GM19438 (cell line): ENCODE measurements at regions not wholly inside any gene's neighbourhood (a gene's known extent, or its start where the extent isn't known, plus 50 kb on each side); places are given as distances from the start of the nearest gene placed in this dataset.

Experiments used
- ATAC-seq: cut with Tn5 transposase; IDR thresholded peaks from one replicate; pipeline ENCODE4 v1.9.1; 2021; ENCODE audit warnings: low read depth; ENCODE audit not compliant: unreplicated experiment

DNA sequence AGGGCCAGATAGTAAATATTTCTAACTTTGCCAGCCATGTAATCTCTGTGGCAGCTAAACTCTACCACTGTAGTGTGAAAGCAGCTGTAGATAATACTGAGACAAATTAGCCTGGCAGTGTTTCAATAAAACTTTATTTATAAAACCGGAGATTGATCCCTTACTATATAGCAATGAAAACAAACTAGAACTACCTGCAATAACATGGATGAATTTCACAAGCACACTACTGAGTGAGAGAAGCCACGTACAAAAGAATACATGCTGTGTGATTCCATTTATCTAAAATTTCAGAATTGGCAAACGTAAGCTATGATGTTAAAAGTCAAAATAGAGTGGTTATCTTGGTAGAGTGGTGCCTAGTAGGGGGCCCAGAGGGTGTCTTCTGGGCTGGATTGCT is 198.7 kb upstream of the SGK1 start:
- no peak for ATAC-seq

DNA sequence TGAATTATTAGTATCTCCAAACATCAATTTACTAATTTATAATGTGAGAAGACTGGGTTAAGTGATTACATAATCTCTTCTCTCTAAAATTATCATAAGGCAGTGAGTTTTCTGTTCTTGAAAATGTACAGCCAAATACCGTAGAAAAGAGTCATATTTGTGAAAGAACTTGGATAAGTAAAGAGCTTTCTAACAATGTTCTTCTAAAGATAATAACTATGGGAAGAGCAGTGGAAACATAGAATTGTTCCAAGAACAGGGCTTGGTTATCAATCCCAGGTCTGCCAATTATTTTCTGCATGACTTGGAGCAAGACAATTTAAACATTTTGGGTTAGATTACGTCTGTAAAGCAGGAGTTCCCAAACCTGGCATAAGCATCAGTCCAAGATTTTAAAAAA is 198.1 kb upstream of the SGK1 start:
- ATAC-seq: no peak

DNA sequence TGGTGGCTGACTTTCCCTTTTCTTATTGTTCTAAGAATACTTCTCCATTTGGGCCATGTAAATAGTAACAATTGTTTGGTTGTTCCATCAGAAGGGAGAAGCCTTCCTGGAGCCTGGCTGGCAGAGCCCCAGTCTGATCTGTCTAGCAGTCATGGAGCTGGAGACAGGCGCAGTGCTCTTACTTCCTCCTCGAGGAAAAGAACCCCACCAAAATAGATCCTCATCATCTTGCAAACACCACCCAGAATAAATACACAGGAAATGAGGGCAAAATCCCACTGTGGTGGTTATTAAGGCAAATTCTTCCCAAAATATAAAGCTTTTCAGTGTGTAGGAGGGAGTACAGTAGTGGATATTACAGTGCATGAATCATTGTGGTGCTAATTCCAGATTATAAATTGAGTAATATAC is 195.1 kb upstream of the SGK1 start:
- no peak for ATAC-seq

DNA sequence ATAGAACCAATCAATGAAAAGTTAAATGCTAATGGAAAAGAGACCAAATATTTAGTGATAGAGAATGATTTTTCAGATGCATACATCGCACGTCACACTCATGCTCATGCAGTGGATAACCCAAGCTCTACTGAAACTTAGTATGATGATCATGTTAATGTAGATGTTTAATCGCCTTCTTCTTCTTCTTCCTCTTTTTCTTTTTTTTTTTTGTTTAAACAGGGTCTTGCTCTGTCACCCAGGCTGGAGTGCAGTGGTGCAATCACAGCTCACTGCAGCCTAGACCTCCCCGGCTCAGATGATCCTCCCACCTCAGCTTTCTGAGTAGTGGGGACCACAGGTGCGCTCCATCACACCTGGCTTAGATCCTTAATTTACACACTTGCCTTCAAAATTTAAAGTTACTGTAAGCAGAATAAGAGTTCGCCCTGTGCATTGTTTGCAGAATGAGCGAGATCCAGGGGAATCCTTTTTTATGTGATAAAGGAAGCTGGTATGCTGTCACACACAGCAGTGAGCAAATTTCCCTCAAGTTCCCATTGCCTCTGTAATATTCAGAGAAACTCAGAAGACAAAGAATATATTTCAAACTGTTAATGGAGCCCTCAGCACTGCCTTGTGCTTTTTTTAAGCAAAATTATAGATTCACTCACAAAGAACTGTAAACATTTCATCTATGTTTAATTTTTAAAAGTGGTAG is 194.2 kb upstream of the SGK1 start:
- no peak for ATAC-seq

DNA sequence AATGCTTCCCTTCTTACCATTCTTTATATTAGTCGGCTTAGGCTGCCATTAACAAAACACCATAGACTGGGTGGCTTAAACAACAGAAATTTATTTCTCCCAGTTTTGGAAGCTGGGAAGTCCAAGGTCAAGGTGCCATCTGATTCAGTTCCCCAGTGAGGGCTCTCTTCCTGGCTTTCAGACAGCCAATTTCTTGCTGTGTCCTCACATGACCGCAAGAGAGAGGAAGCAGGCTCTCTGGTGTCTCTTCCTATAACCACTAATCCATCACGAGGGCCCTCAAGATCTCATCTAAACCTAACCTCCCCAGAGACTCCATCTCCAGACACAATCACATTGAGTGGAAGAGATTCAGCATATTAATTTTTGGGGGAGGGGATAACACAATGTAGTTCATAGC is 193.0 kb upstream of the SGK1 start:
- ATAC-seq: no peak

DNA sequence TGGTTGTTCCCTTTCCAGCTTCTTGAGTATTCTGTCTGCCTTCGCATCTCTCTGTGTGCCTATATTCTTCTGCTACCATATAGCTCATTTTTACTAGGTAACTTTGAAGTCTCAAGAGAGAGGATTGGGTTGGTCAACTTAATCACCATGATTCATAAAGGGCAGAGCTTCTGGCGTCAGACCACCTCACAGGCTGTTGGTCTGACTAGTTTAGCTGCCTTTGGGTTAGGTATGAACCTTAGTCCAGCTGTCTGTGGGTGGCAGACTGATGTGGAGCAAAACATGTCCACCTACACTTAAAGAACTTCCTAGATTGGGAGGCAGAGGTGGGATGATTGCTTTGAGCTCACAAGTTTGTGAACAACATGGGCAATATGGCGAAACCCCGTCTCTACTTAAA is 192.2 kb upstream of the SGK1 start:
- no peak for ATAC-seq

DNA sequence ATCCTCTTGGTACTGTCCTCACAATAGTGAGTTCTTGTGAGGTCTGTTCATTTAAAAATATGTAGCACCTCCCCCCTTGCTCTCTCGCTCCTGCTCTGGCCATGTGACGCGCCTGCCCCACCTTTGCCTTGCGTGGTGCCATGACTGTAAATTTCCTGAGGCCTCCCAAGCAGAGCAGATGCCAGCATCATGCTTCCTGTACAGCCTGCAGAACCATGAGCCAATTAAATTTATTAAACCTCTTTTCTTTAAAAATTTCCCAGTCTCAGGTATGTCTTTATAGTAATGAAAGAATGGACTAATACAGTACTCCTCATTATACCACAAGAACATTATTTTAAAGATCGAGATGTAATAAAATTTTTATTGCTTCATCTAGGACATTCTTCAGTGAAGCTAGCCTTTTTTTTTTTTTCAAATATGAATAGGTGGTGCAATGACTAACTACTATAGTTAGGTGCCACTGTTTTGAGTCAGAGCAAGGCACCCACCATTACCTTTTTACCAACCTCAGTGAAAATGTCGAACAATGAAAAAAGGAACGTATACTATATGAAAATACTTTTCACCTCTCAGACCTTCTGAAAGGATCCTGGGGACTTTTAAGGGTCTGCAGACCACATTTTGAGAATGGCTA is 191.1 kb upstream of the SGK1 start:
- ATAC-seq: no peak

DNA sequence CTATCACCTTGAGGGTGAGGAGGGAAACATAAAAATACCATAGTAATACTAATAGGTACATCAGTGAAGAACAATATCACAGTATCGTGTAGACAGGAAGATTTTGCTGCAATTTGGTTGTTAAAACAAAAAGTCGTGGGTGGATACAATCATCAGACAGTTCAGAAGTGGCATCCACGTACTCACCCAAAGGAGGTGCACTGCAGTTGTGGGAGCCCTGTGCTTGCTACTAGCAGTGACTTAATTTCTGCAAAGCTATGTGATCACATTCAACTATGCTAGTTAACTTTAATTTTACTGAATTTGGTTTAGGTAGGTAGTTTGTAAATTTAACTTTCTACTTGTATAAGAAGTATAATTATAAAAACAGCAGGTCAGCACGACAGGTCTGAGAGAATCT is 188.2 kb upstream of the SGK1 start:
- no peak for ATAC-seq

DNA sequence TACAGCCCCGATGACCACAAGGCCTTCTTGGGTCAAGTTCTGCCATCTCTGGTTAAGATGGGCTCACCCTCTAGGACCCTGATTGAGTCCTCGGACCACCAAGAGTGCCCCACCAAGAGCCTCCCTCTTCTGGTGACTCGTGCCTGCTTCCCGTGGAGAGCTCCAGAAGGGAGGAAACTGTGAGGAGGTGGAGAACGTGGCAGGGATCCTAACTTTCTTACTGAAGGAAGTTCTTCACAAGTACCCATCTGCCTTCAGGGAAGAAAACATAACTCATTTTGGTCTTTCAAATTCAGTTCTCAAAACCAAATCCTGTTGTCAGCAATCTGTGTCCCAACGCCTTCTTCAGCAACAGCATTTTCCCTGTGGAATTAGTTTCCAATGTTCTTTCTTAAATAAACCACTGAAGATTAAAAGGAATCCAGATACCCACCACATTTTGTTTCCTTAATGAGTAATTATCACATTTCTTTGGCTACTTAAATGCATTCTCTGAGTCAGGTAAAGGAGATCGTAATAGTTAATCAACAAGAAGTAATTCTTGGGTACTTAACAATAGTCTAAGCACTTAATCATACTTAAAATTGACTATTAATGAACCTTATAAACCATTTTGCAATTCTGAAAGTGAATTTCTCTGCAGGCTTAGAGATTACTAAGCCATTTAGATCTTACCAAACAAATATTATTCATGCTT is 185.8 kb upstream of the SGK1 start:
- ATAC-seq: no peak

DNA sequence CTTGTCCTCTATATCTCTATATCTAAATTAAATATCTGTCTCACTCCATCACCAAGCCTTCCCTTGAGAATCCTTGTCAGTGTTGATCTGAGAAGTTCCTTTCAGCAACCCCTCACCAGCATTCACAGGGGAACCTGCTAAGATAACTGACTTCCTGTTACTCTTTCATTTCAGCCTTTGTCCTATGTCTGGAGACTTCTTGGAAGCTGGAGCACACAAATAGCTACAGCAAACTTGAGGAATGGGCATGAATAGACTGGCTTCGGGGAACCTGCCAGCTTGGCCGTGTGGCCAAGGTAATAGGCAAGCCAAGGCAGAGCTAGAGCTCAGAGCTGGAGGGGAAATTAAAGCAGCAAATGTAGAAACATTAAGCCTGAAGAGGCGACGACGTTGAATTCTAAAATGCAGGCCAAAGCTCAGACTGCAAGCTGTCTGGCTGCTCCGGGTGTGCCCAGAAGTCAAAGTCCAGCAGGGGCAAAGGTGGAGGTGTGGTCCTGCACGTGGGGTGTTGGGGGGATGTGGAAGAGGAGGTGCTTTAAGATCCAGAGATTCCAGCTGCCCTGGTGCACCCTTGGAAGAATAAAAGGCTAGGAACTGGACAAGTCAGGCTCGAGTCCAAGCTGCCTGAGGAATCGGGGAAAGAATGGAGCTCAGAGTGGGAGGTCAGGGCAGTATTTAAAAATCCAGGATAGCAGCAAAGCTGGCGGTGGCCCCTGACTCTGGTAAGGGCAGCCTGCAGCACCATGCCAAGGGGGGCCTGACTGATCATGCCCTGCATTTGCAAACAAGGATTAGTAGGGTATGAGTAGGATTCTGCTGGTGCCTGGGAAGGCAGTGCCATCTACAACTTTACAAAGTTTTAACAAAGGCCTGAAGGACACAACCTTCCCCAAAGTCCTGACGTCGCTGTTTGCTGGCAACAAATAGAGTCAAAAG is 185.0 kb upstream of the SGK1 start:
- ATAC-seq: no peak

DNA sequence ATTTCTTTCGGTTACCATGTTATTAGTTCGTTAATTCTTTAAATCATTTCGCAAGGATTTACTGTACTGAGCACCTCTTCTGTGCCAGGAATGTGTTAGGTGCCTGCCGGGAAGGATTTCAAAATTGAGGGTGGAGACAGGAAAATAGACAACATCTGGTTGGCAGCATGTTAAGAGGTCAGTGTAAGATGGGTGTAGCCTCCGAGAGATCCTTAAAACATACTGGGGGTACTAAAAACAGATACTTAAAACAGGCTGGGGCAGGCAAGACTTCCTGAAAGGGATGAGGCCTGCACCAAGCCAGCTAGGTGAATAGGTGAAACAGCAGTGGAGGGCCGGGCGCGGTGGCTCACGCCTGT is 178.0 kb upstream of the SGK1 start:
- no peak for ATAC-seq

DNA sequence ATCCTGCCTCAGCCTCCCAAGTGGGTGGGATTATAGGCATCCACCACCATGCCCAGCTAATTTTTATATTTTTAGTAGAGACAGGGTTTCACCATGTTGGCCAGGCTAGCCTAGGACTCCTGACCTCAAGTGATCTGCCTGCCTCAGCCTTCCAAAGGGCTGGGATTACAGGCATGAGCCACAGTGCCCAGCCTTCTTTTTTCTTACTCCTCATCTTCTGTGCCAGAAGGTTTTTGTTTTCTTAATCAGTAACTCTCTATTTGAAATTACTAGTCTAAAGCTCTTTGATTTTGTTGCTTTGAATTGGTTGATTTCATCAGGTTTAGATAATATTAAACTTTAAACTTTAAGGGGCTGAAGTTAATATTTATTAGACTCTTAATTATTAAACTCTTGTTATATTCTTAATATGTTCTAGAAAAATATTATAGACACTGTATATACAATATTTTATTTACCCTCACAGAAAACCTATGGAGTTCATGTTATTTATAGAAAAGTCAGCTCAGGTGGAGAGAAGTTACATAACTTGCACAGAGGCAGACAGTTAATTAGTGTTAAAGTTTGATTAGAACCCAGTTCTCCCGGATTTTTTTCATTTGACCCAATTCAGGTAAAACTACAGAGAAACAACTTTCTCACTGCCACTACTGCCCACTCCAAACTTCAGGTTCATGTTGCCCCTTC is 177.4 kb upstream of the SGK1 start:
- no peak for ATAC-seq

DNA sequence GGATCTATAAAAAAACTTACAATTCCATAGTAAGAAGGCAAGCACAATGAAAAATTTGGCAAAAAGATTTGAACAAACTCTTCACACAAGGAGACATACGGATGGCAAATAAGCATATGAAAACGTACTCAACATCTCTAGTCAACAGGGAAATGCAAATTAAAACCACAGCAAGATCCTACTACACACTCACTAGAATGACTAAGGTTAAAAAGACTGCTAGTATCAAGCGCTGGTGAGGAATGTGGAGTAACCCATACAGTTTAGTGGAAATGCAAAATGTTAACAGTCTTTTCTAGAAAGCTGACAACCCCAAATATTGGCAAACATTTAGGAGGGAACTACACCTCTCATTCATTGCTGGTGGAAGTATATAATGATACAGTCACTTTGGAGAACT is 175.9 kb upstream of the SGK1 start:
- ATAC-seq: no peak

DNA sequence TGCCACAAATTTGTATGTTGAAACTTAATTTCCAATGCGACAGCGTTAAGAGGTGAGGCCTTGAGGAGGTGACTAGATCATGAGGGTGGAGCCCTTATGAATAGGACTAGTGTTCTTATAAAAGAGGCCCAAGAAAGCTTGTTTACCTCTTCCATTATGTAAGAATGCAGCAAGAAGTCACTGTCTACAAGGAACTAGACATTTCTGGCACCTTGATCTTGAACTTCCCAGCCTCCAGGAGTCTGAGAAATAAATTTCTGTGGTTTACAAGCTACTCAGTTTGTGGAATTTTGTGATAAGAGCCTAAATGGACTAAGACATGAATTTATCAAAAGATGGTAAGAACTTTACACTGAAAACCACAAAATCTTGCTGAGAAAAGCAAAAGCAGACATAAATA is 173.6 kb upstream of the SGK1 start:
- ATAC-seq: no peak

DNA sequence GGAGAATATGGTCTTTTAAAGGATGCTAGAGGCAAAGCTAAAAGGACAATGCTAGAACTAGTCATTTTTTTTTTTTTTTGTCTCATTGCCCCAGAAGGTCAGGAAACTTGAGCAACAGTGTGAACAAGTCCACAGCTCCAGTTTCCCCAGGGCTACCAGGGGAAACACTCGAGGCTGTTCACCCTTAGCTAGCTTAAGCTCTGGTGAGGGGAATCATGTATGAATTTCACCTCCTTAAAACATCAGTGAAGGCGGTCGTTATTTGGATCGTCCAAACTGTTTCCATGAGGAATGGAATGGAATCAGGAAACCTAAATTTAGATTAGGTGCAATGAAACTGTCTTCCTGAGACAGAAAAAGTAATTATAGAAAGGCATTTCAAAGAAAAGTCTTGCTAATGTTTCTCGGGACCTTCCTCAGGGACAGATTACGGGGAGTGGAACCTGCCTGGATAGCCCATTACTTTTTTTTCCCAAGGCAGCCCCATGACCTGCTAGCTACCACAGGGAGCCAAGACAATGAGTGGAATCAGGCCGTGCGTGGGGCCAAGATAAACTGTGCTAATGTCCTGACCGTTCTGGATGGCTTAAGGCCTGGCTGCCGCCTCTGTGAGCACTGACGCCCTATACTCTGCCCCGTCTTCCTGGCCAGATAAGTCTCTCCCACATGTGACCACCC is 164.8 kb upstream of the SGK1 start:
- ATAC-seq: no peak

DNA sequence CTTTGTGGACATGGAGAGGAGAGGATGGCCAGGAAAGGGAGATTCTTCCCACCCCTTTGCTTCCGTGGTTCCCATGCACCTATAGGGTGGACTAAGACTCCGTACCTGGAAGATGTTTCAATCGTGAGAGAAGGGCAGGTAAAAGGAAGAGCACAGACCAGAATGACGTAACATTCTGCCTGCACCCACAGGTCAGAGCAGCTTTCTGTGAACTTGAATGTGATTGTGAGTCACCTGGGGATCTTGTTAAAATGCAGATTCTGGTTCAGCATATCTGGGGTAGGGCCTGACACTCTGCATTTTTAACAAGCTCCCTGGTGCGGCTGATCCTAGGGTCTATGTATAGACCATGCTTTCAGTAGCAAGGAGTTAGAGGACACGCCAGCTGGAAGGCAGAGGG is 164.1 kb upstream of the SGK1 start:
- ATAC-seq: no peak

DNA sequence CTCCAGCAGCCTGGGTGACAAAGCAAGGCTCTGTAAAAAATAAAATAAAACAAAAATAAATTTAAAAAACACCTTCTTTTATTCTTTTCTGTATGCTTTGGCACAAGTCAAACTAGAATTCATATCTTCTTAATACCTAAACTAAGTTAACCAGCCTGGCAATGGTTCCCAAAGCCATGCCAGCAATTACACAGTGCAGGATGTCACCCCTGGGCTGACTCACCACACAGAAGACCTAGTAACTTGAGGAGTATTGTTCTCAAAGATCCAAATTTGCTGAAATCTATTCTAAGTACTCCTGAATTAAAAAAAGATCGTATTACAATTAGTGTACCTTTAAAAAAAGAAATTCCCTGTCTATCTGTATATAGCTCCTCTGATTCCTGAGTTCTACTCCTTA is 162.7 kb upstream of the SGK1 start:
- no peak for ATAC-seq

DNA sequence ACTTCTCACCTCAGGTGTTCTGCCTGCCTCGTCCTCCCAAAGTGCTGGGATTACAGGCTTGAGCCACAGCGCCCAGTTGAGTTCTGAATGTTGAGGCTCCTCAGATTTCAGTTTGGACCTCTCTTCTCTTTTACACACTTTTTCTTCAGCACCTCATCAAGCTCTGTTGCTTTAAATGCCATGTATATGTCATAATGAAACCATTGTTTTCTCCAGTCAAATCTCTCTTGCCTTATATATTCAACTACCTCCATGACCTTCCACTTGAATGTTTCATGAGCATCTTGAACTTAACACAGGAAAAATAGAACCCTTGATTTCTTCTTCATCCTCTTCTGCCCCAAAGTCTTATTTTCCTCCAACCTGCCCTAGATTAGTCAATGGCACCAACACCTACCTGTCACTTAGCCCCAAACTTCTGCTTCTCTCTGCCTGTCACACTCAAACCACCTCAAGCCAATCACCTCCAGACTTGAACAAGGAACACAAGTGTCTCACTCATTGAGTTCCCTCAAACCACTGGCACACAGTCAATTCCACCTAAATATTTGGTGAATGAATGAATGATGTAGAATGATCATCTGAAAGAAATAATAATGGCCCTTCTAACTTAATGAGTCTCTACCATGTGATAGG is 161.0 kb upstream of the SGK1 start:
- ATAC-seq: no peak

DNA sequence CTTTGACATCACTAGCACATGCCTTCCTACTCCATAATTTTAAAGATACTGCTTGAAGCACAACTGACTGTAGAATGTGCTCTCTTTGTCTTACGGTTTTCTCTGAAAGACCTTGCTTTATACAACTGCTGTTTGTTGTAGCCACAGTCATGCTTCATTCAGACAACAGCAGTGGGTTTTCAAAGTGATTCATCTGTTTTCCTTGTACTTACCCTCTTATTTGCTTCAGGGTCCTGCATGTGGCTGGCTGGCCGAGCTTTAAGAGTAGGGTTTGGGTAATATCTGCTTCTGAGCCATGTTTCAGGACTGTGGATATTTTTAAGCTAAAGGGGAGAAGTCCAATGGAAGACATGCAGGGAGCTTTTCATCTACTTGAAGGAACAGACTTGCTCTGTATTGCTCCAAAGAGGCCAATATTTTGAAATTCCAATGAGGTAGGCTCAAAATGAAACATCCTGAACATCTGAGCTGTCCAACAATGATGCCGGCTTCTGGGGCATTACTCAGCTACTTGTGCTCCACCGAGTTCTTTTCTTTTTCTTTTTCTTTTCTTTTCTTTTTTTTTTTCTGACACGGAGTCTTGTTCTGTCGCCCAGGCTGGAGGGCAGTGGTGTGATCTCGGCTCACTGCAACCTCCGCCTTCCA is 160.2 kb upstream of the SGK1 start:
- no peak for ATAC-seq
